ENCODE measurements at regions not wholly inside any gene's neighbourhood (a gene's known extent, or its start where the extent isn't known, plus 50 kb on each side); places are given as distances from the start of the nearest gene placed in this dataset.

DNA sequence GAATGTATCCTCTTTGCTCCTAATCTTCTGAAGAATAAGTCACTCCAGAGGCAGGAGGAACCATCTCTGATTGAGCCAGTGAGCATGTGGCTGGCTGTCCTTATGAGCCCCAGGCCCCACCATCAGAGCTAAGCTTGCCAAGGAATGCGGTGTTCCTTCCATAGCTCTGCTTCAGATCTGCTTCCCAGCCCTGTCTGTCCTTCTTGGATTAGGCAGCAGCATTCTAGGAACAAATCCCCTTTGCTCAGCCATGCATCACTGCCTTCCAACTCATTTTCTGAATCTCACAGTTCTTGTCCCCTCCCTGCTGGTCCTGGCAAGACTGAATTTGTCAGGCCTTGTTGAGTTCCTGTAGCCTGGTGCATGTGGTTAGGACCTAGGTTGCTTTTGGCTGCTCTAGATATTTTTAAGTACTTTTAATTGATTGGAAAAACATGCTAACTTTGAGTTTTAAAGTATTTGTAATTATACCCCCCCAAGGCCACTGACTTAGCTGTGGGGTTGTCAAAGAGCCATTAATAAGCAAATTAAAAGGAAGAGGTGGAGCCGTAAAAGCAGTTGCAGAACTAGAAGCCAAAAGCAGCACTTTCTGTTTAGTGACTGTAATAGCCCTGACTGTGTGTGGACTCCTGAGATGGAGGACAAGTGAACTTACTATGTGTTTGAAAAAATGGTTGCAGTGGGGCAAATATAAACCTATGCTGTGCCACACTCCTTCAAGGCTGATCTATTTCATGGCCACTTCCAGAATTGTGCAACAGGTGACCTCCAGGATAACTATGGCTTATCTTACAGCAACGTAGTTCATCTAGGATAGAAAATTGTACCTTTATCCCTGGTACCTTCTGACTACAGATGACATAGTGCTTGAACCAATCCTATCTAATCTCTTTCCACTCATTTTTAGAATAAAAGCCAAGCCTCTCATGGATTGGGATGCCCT, 61.3 kb upstream of the BACH1 start (continued):
- TF ChIP-seq PAX5 (IDR thresholded peaks at IDR 0.05; ENCODE audit: borderline replicate concordance, low read depth, low read length) (0 out of 2 replicates have a peak, but pooled peaks have one; percentile 40), CEBPB (IDR thresholded peaks at IDR 0.05; ENCODE audit: borderline replicate concordance in 1 of 2, low read depth in 2 of 2, low read length in 2 of 2) (0 out of 4 replicates have a peak, but pooled peaks of 1 of the 2 experiments have one; percentile 7), PML (IDR thresholded peaks at IDR 0.05; ENCODE audit: low read length) (no peak), SMARCA5 (IDR thresholded peaks at IDR 0.05) (no peak), NR2C2 (IDR thresholded peaks at IDR 0.05; ENCODE audit: borderline replicate concordance, control insufficient read depth, insufficient read length, low read depth) (no peak), ESRRA (IDR thresholded peaks at IDR 0.05; ENCODE audit: low read length) (no peak), EED (IDR thresholded peaks at IDR 0.05; ENCODE audit: low read depth) (peak; percentile 36; the same call in 1 of the 2 replicates), KDM1A (IDR thresholded peaks at IDR 0.05; ENCODE audit: borderline replicate concordance) (no peak), JUNB (IDR thresholded peaks at IDR 0.05) (no peak), TAF1 (IDR thresholded peaks at IDR 0.05; ENCODE audit: borderline replicate concordance, low read depth, low read length) (no peak), TCF3 (IDR thresholded peaks at IDR 0.05; ENCODE audit: borderline replicate concordance, insufficient read depth, low read depth, low read length) (no peak), SKIL (IDR thresholded peaks at IDR 0.05; ENCODE audit: low read depth, poor library complexity, severe bottlenecking) (no peak), FOXM1 (IDR thresholded peaks at IDR 0.05; ENCODE audit: low read depth, low read length) (no peak), RUNX3 (IDR thresholded peaks at IDR 0.05; ENCODE audit: low read length) (0 out of 2 replicates have a peak, but pooled peaks have one; percentile 8), MYC (IDR thresholded peaks at IDR 0.05; ENCODE audit: insufficient read depth, insufficient read length, insufficient replicate concordance, low read length, severe bottlenecking) (no peak)
- TF ChIP-seq, protein P1, sequence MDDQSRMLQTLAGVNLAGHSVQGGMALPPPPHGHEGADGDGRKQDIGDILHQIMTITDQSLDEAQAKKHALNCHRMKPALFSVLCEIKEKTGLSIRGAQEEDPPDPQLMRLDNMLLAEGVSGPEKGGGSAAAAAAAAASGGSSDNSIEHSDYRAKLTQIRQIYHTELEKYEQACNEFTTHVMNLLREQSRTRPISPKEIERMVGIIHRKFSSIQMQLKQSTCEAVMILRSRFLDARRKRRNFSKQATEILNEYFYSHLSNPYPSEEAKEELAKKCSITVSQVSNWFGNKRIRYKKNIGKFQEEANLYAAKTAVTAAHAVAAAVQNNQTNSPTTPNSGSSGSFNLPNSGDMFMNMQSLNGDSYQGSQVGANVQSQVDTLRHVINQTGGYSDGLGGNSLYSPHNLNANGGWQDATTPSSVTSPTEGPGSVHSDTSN (IDR thresholded peaks at IDR 0.05; ENCODE audit: insufficient replicate concordance, low read depth, low read length) = no peak

Data from GM12878 (cell line).